Upper lobe of left lung (tissue), 6 donors: ENCODE measurements at regions not wholly inside any gene's neighbourhood (a gene's known extent, or its start where the extent isn't known, plus 50 kb on each side); places are given as distances from the start of the nearest gene placed in this dataset.
"Not testable (repeated sequence)": the region's sequence is repeated elsewhere in the genome, so short reads cannot be mapped to it uniquely, and the experiment has no call there.

ENCODE experiments used
- ATAC-seq, 2 donors: fragments of 200-7000 bp; cut with Tn5 transposase; one replicate each; pipeline ENCODE4 v1.9.1; 2022; ENCODE audit warnings: mild to moderate bottlenecking in 2 of 2, moderate library complexity in 2 of 2; ENCODE audit not compliant: low FRiP score in 2 of 2
- DNase-seq, 2 donors: peaks; one replicate each; pipeline ENCODE4 v3.0.0-alpha.2; 2019 to 2020
- H3K27ac ChIP-seq, 4 donors: fragments of 200-600 bp; sonication (generic); one replicate each; pipeline ENCODE4 v1.5.1; 2016 to 2019
- H3K27me3 ChIP-seq, 4 donors: fragments of 200-600 bp; sonication (generic); one replicate each; pipeline ENCODE4 v1.5.1; 2017 to 2019
- H3K36me3 ChIP-seq, 4 donors: fragments of 200-600 bp; sonication (generic); one replicate each; pipeline ENCODE4 v1.5.1; 2016 to 2019
- H3K4me1 ChIP-seq, 4 donors: fragments of 200-600 bp; sonication (generic); one replicate each; pipeline ENCODE4 v1.5.1; 2018 to 2019
- H3K4me3 ChIP-seq, 4 donors: fragments of 200-600 bp; sonication (generic); one replicate each; pipeline ENCODE4 v1.5.1; 2017 to 2019; ENCODE audit warnings: mild to moderate bottlenecking in 2 of 4, moderate library complexity in 1 of 4
- H3K9me3 ChIP-seq, 4 donors: fragments of 200-600 bp; sonication (generic); one replicate each; pipeline ENCODE4 v1.5.1; 2018 to 2019
- CTCF ChIP-seq, 6 experiments: fragments of 450-650 bp in 4 of 6; fragments of 200-600 bp in 2 of 6; sonication (generic) in 2 of 6; IDR thresholded peaks; one replicate each; pipeline ENCODE4 v1.5.1; 2016 to 2019; ENCODE audit warnings: antibody characterized with exemption in 6 of 6
- EP300 ChIP-seq, 4 donors: sonication (generic); formaldehyde crosslinking; IDR thresholded peaks; one replicate each; pipeline ENCODE4 v1.5.1; 2017; ENCODE audit warnings: antibody characterized with exemption in 4 of 4, control low read depth in 2 of 4
- POLR2A ChIP-seq, 4 donors: fragments of 450-650 bp; IDR thresholded peaks; one replicate each; pipeline ENCODE4 v1.5.1; 2016 to 2017; ENCODE audit warnings: antibody characterized with exemption in 4 of 4, mild to moderate bottlenecking in 2 of 4
- POLR2AphosphoS5 ChIP-seq, 2 donors: sonication (generic); formaldehyde crosslinking; IDR thresholded peaks; one replicate each; pipeline ENCODE4 v1.5.1; 2017; ENCODE audit warnings: antibody characterized with exemption in 2 of 2
- WGBS, 2 donors: methylation state at CpG; one replicate each; pipeline ENCODE4 v1.1.5; 2017 to 2018; 5-methylcytosine and 5-hydroxymethylcytosine counted together
- donor health status: DM: no; HTN: no; CAD: no; lungs with moderate emphysema.
- donor health status: DM: no; HTN: yes; CAD: no; lungs with severe emphysema.

DNA sequence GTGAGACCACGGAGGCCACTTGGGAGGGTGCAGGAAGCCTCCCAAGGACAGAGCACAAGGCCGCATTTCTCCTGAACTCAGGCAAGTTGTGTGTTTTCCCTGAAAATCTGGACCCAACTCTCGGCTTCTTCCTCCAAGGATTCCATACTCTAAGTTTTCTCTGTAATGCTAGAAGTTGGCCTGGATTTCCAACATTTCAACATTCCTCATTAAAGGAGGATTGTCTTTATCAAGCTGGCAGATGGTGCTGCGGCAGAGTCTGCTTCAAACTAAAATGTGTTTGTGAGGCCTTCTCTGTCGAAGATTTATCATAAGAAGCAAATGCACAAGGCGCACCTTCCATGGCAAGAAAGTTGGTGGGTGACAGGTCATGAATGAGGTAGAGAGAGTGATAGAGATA is 94.4 kb upstream of the SATB2 start:
- 78 to 80% methylated on average over 6 of the region's 6 CpGs for WGBS, 2 donors
- no peak overlapping the region for H3K4me3 ChIP-seq

DNA sequence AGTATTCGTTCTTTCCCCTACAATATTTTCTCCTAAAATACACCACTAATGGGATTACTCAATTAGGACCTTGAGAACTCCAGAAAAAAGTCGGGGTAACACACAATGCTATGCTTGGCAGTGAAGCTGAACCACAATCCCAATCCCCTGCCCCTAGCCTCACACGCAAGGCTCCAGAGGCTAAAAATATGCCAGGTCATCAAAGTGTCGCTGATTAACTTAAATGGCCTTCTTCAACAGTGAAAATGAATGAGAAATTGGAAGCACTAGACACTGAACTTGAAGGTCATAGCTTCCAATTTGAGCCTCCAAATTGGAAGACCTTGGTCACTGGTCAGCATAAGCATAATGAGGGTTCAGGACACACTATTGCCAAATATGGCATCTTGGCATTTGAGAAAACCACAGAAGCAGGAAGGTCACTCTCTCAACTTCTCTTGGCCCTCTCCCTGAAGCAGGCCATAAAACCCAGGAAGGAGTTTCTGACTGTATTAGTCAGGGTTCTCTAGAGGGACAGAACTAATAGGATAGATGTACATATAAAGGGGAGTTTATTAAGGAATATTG is 86.0 kb upstream of the SATB2 start:
- H3K36me3 ChIP-seq: no peaks in the 10 kb centered on the region
- H3K9me3 ChIP-seq: no peaks in the 10 kb centered on the region
- no peak overlapping the region for H3K4me3 ChIP-seq
- no peak for TF ChIP-seq CTCF (IDR thresholded peaks at IDR 0.05)
- TF ChIP-seq POLR2AphosphoS5 (IDR thresholded peaks at IDR 0.05): no peak
- no peak for TF ChIP-seq EP300 (IDR thresholded peaks at IDR 0.05)
- no peak for TF ChIP-seq POLR2A (IDR thresholded peaks at IDR 0.05)
- WGBS, 2 donors: 78 to 80% methylated on average over 4 of the region's 4 CpGs
- ATAC-seq (no peak), DNase-seq (no peak)
- H3K4me1 ChIP-seq: no peaks in the 10 kb centered on the region
- H3K27me3 ChIP-seq: no peaks in the 10 kb centered on the region
- no peak overlapping the region for H3K27ac ChIP-seq

More for the DNA sequence above, 94.4 kb upstream of the SATB2 start:
- Histone ChIP-seq H3K27ac (no peak overlapping the region), H3K9me3 (no peaks in the 10 kb centered on the region), H3K4me1 (no peaks in the 10 kb centered on the region), H3K36me3 (no peaks in the 10 kb centered on the region), H3K27me3 (no peaks in the 10 kb centered on the region)
- TF ChIP-seq POLR2AphosphoS5 (IDR thresholded peaks at IDR 0.05): no peak
- TF ChIP-seq POLR2A (IDR thresholded peaks at IDR 0.05): no peak
- TF ChIP-seq EP300 (IDR thresholded peaks at IDR 0.05): no peak
- no peak for TF ChIP-seq CTCF (IDR thresholded peaks at IDR 0.05)
- ATAC-seq: no peak
- no peak for DNase-seq

GRCh38 chr2:199535445-199536177 is 77.9 kb upstream of the SATB2 start:
- ATAC-seq (no peak), DNase-seq (no peak)
- no peaks in the 10 kb centered on the region for H3K27me3 ChIP-seq
- no peak for TF ChIP-seq POLR2AphosphoS5 (IDR thresholded peaks at IDR 0.05)
- no peak for TF ChIP-seq EP300 (IDR thresholded peaks at IDR 0.05)
- no peak for TF ChIP-seq CTCF (IDR thresholded peaks at IDR 0.05)
- TF ChIP-seq POLR2A (IDR thresholded peaks at IDR 0.05): no peak
- H3K4me1 ChIP-seq: no peaks in the 10 kb centered on the region
- no peak overlapping the region for H3K27ac ChIP-seq
- 83 to 85% methylated on average over 7 of the region's 7 CpGs for WGBS, 2 donors
- no peak overlapping the region for H3K4me3 ChIP-seq
- no peaks in the 10 kb centered on the region for H3K36me3 ChIP-seq
- H3K9me3 ChIP-seq: no peaks in the 10 kb centered on the region

DNA sequence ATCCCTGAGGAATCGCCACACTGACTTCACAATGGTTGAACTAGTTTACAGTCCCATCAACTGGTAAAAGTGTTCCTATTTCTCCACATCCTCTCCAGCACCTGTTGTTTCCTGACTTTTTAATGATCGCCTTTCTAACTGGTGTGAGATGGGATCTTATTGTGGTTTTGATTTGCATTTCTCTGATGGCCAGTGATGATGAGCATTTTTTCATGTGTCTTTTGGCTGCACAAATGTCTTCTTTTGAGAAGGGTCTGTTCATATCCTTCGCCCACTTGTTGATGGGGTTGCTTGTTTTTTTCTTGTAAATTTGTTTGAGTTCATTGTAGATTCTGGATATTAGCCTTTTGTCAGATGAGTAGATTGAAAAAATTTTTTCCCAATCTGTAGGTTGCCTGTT is 76.1 kb upstream of the SATB2 start:
- not testable (repeated sequence) for H3K27ac ChIP-seq, H3K4me1 ChIP-seq, DNase-seq, H3K27me3 ChIP-seq, H3K9me3 ChIP-seq, H3K4me3 ChIP-seq, ATAC-seq, H3K36me3 ChIP-seq
- 85 to 96% methylated on average over 3 of the region's 3 CpGs for WGBS, 2 donors

- H3K27ac ChIP-seq: no peak overlapping the region
- H3K36me3 ChIP-seq: no peaks in the 10 kb centered on the region
- H3K9me3 ChIP-seq: no peaks in the 10 kb centered on the region
- TF ChIP-seq POLR2A (IDR thresholded peaks at IDR 0.05) (no peak), EP300 (IDR thresholded peaks at IDR 0.05) (no peak), POLR2AphosphoS5 (IDR thresholded peaks at IDR 0.05) (no peak), CTCF (IDR thresholded peaks at IDR 0.05) (no peak)
- H3K4me1 ChIP-seq: no peaks in the 10 kb centered on the region
- WGBS, 2 donors: 68 to 76% methylated on average over 1 of the region's 1 CpG
- DNase-seq (no peak), ATAC-seq (no peak)
- no peak overlapping the region for H3K4me3 ChIP-seq
- no peaks in the 10 kb centered on the region for H3K27me3 ChIP-seq
These were observed 69.3 kb upstream of the SATB2 start for GRCh38 chr2:199527071-199527470.
